ENCODE measurements at regions not wholly inside any gene's neighbourhood (a gene's known extent, or its start where the extent isn't known, plus 50 kb on each side); places are given as distances from the start of the nearest gene placed in this dataset.
A peak's percentile ranks its signal among the peaks of the same experiment; 100 is the strongest.

GRCh38 chr17:73785496-73785895, 141.3 kb upstream of the SDK2 start:
- Histone ChIP-seq H2AFZ (ENCODE audit: low read depth, low read length) (no peak overlapping the region), H3K9ac (ENCODE audit: low read length) (no peak overlapping the region), H3K27ac (ENCODE audit: low read length) (no peak overlapping the region), H4K20me1 (ENCODE audit: insufficient read depth) (no peaks in the 10 kb centered on the region), H3K4me3 (ENCODE audit: low read length) (no peak overlapping the region), H3K79me2 (replicated peaks; ENCODE audit: insufficient read depth, low read length) (no peaks in the 10 kb centered on the region), H3F3A (ENCODE audit: insufficient read depth, low read length, poor library complexity, severe bottlenecking) (peaks cover 3% of the 10 kb centered on the region), H3K4me2 (ENCODE audit: low read length) (no peak overlapping the region), H3K27me3 (ENCODE audit: insufficient read depth, low read depth, low read length) (no peaks in the 10 kb centered on the region), H3K9me3 (ENCODE audit: low read length) (no peaks in the 10 kb centered on the region), H3K36me3 (ENCODE audit: insufficient read depth, low read length) (no peaks in the 10 kb centered on the region), H3K9me2 (ENCODE audit: insufficient read depth, low read length) (no peaks in the 10 kb centered on the region)
- TF ChIP-seq MXI1 (conservative IDR thresholded peaks at IDR 0.05; ENCODE audit: poor library complexity, severe bottlenecking) (no peak), TAF1 (IDR thresholded peaks at IDR 0.05; ENCODE audit: low read depth) (no peak), REST (IDR thresholded peaks at IDR 0.05; ENCODE audit: borderline replicate concordance) (no peak), CTCF (IDR thresholded peaks at IDR 0.05; ENCODE audit: poor library complexity, severe bottlenecking) (no peak), POLR2AphosphoS5 (IDR thresholded peaks at IDR 0.05) (no peak), EZH2 (IDR thresholded peaks at IDR 0.05; ENCODE audit: borderline replicate concordance, insufficient read depth, low read length, poor library complexity, severe bottlenecking) (no peak), RAD21 (conservative IDR thresholded peaks at IDR 0.05) (no peak), SMC3 (conservative IDR thresholded peaks at IDR 0.05; ENCODE audit: poor library complexity) (no peak), EP300 (conservative IDR thresholded peaks at IDR 0.05; ENCODE audit: poor library complexity, severe bottlenecking) (no peak)

- Histone ChIP-seq H3K79me2 (replicated peaks; ENCODE audit: insufficient read depth, low read length) (no peaks in the 10 kb centered on the region), H4K20me1 (ENCODE audit: insufficient read depth) (no peaks in the 10 kb centered on the region), H2AFZ (ENCODE audit: low read depth, low read length) (no peak overlapping the region), H3K9ac (ENCODE audit: low read length) (peak overlapping the region; percentile 17), H3K9me3 (ENCODE audit: low read length) (no peaks in the 10 kb centered on the region), H3K36me3 (ENCODE audit: insufficient read depth, low read length) (no peaks in the 10 kb centered on the region), H3F3A (ENCODE audit: insufficient read depth, low read length, poor library complexity, severe bottlenecking) (peaks cover 3% of the 10 kb centered on the region), H3K4me2 (ENCODE audit: low read length) (no peak overlapping the region), H3K4me3 (ENCODE audit: low read length) (no peak overlapping the region), H3K27ac (ENCODE audit: low read length) (peak overlapping the region; percentile 18), H3K27me3 (ENCODE audit: insufficient read depth, low read depth, low read length) (no peaks in the 10 kb centered on the region), H3K9me2 (ENCODE audit: insufficient read depth, low read length) (no peaks in the 10 kb centered on the region)
- TF ChIP-seq CTCF (IDR thresholded peaks at IDR 0.05; ENCODE audit: poor library complexity, severe bottlenecking), result no peak
- TF ChIP-seq POLR2AphosphoS5 (IDR thresholded peaks at IDR 0.05), result no peak
- no peak for TF ChIP-seq EP300 (conservative IDR thresholded peaks at IDR 0.05; ENCODE audit: poor library complexity, severe bottlenecking)
- TF ChIP-seq SMC3 (conservative IDR thresholded peaks at IDR 0.05; ENCODE audit: poor library complexity), result no peak
Observed at GRCh38 chr17:73785958-73786743, 141.9 kb upstream of the SDK2 start.

Measured in neural cell (in vitro differentiated cells).